Vagina (tissue), 2 donors: ENCODE measurements at regions not wholly inside any gene's neighbourhood (a gene's known extent, or its start where the extent isn't known, plus 50 kb on each side); places are given as distances from the start of the nearest gene placed in this dataset.

ENCODE experiments used
- DNase-seq, 2 donors: peaks; one replicate each; pipeline ENCODE4 v3.0.0-alpha.2; 2017; ENCODE audit errors: extremely low spot score in 2 of 2
- H3K27ac ChIP-seq: fragments of 200-600 bp; sonication (generic); one replicate; pipeline ENCODE4 v1.5.1; 2019
- H3K27me3 ChIP-seq: fragments of 200-600 bp; sonication (generic); one replicate; pipeline ENCODE4 v1.5.1; 2019
- H3K36me3 ChIP-seq, 2 donors: fragments of 200-600 bp; sonication (generic); one replicate each; pipeline ENCODE4 v1.5.1; 2017 to 2019
- H3K4me1 ChIP-seq: fragments of 200-600 bp; sonication (generic); one replicate; pipeline ENCODE4 v1.5.1; 2019
- H3K4me3 ChIP-seq, 2 donors: fragments of 200-600 bp; sonication (generic); 1 replicate in 1 of 2; 2 replicates in 1 of 2; pipeline ENCODE4 v1.5.1; 2016 to 2019
- H3K9me3 ChIP-seq: fragments of 200-600 bp; sonication (generic); one replicate; pipeline ENCODE4 v1.5.1; 2019
- CTCF ChIP-seq, 3 experiments: fragments of 450-650 bp in 2 of 3; fragments of 200-600 bp in 1 of 3; sonication (generic) in 1 of 3; IDR thresholded peaks; one replicate each; pipeline ENCODE4 v1.5.1; 2017 to 2019; ENCODE audit warnings: antibody characterized with exemption in 3 of 3, mild to moderate bottlenecking in 2 of 3, moderate library complexity in 2 of 3
- POLR2A ChIP-seq, 2 donors: fragments of 450-650 bp; IDR thresholded peaks; one replicate each; pipeline ENCODE4 v1.6.1; 2017; ENCODE audit warnings: antibody characterized with exemption in 2 of 2, mild to moderate bottlenecking in 2 of 2, moderate library complexity in 2 of 2
- POLR2AphosphoS5 ChIP-seq, 2 donors: sonication (generic); formaldehyde crosslinking; IDR thresholded peaks; one replicate each; pipeline ENCODE4 v1.9.0; 2017; ENCODE audit warnings: antibody characterized with exemption in 2 of 2, mild to moderate bottlenecking in 2 of 2, low read depth in 1 of 2; ENCODE audit not compliant: insufficient read depth in 1 of 2
- intact Hi-C: fragments of 100-400 bp; cut with DNase I; formaldehyde crosslinking; loops from one replicate; pipeline ENCODE4 v1.15.1; 2023

DNA sequence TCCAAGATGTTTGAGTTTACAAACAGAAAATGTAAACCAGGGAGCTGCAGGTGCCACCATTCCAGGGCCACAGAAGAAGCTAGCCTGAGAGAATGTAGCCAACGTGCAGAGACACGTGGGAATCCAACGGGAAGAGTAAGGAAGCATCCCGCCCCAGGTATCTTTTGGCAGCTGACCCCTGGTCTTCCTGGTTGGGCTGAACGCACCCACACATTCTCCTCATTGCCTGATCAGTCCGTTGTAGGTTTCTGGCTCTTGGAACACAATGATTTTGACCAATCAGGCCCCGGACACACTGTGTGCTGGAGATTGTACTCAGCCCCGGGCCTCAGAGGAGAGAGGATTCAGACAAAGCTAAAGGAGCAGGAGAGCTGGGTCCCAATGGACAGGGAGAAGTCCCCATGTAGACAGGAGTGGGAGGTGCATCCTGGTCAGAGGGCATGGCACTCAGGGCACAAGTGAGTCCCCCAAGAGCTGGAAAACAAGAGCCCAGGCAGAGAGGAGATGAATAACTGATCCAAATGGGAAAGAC lies 102.3 kb downstream of the TPRA1 start:
- Histone ChIP-seq H3K36me3 (no peaks in the 10 kb centered on the region), H3K4me1 (no peaks in the 10 kb centered on the region), H3K27me3 (no peaks in the 10 kb centered on the region), H3K9me3 (no peaks in the 10 kb centered on the region), H3K4me3 (no peak overlapping the region), H3K27ac (no peak overlapping the region)
- TF ChIP-seq CTCF (IDR thresholded peaks at IDR 0.05), result no peak
- no peak for TF ChIP-seq POLR2A (IDR thresholded peaks at IDR 0.05)
- TF ChIP-seq POLR2AphosphoS5 (IDR thresholded peaks at IDR 0.05; ENCODE audit: insufficient read depth in 1 of 2, low read depth in 1 of 2), result no peak
- intact Hi-C loops, result no loop called here
- no peak for DNase-seq

GRCh38 chr3:127487196-127487595 lies 103.3 kb downstream of the TPRA1 start:
- TF ChIP-seq POLR2AphosphoS5 (IDR thresholded peaks at IDR 0.05; ENCODE audit: insufficient read depth in 1 of 2, low read depth in 1 of 2), result no peak
- TF ChIP-seq CTCF (IDR thresholded peaks at IDR 0.05), result no peak
- no peak for TF ChIP-seq POLR2A (IDR thresholded peaks at IDR 0.05)
- Histone ChIP-seq H3K36me3 (no peaks in the 10 kb centered on the region), H3K27ac (no peak overlapping the region), H3K9me3 (no peaks in the 10 kb centered on the region), H3K4me1 (no peaks in the 10 kb centered on the region), H3K27me3 (no peaks in the 10 kb centered on the region), H3K4me3 (no peak overlapping the region)
- DNase-seq, result no peak
- intact Hi-C loops, result no loop called here

- no peaks in the 10 kb centered on the region for H3K36me3 ChIP-seq
- no peak overlapping the region for H3K27ac ChIP-seq
- H3K4me3 ChIP-seq, result no peak overlapping the region
- no peaks in the 10 kb centered on the region for H3K9me3 ChIP-seq
- TF ChIP-seq POLR2A (IDR thresholded peaks at IDR 0.05), result no peak
- TF ChIP-seq POLR2AphosphoS5 (IDR thresholded peaks at IDR 0.05; ENCODE audit: insufficient read depth in 1 of 2, low read depth in 1 of 2), result no peak
- no peak for TF ChIP-seq CTCF (IDR thresholded peaks at IDR 0.05)
- H3K4me1 ChIP-seq, result no peaks in the 10 kb centered on the region
- peak in 1 of 2 donors; percentile 71 for DNase-seq
- H3K27me3 ChIP-seq, result no peaks in the 10 kb centered on the region
- intact Hi-C loops, result no loop called here
These were observed 104.1 kb downstream of the TPRA1 start for GRCh38 chr3:127486321-127486944.

DNA sequence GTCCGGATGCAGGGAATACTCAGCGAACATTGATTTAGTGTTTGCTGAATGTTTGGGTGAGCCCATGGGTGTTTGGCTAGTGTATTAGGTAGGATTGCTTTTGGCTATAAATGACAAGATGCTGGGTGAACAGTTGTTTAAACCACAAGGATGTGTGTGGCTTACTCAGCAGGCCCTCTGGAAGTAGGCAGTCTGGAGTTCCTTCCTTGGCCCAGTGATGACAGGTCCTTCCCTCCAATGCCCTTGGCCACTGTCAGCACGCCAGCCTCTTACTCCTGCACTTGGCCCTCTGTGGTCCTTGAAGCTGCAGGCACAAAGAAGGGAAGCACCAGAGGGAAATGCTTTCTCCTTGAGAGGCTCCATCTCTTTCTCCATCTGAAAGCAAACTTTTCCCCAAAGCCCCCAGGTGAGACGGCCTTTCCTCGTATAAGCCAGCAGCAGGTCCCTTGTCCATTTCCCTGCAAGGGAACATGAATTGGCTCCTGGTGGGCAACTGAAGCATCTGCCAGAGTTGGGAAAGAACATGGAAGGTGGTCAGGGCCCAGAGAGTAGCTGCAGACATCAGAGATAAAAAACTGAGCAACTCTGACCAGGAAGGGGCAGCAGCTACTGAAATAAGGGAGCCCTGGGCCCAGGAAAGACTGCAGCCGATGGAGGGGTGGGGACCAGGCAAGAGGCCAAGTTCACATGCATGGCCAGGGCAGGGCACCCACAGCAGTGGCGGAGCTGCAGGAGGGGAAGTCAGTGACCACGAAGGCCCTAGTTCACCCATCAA lies 105.0 kb downstream of the TPRA1 start:
- no peak overlapping the region for H3K4me3 ChIP-seq
- intact Hi-C loops, result no loop called here
- TF ChIP-seq POLR2AphosphoS5 (IDR thresholded peaks at IDR 0.05; ENCODE audit: insufficient read depth in 1 of 2, low read depth in 1 of 2) (no peak), POLR2A (IDR thresholded peaks at IDR 0.05) (no peak), CTCF (IDR thresholded peaks at IDR 0.05) (no peak)
- H3K4me1 ChIP-seq, result no peaks in the 10 kb centered on the region
- no peaks in the 10 kb centered on the region for H3K36me3 ChIP-seq
- no peaks in the 10 kb centered on the region for H3K9me3 ChIP-seq
- H3K27ac ChIP-seq, result no peak overlapping the region
- DNase-seq, result peak in 1 of 2 donors; percentile 82
- H3K27me3 ChIP-seq, result no peaks in the 10 kb centered on the region
